Fibroblast of lung (primary cell): ENCODE measurements at regions not wholly inside any gene's neighbourhood (a gene's known extent, or its start where the extent isn't known, plus 50 kb on each side); places are given as distances from the start of the nearest gene placed in this dataset.

Experiments used
- CTCF ChIP-seq, 2 donors: IDR thresholded peaks in 1 of 2; conservative IDR thresholded peaks in 1 of 2; 1 replicate in 1 of 2; 2 replicates in 1 of 2; pipeline ENCODE4 v1.5.1; 2011 to 2012; ENCODE audit warnings: low read length in 2 of 2, control low read depth in 1 of 2, inconsistent platforms in 1 of 2, low read depth in 1 of 2, mild to moderate bottlenecking in 1 of 2
- EZH2 ChIP-seq: IDR thresholded peaks from 2 replicates; pipeline ENCODE4 v1.5.1; 2012; ENCODE audit warnings: low read length, control low read depth, mild to moderate bottlenecking; ENCODE audit errors: missing control alignments

GRCh38 chr5:102080288-102080687 lies 215.8 kb downstream of the SLCO4C1 start:
- TF ChIP-seq EZH2 = no peak
- TF ChIP-seq CTCF (conservative IDR thresholded peaks at IDR 0.05 in 1 of 2, IDR thresholded peaks at IDR 0.05 in 1 of 2; ENCODE audit: low read depth in 1 of 2, low read length in 2 of 2) = no peak
